OCI-LY3 (cell line): ENCODE measurements at regions not wholly inside any gene's neighbourhood (a gene's known extent, or its start where the extent isn't known, plus 50 kb on each side); places are given as distances from the start of the nearest gene placed in this dataset.

ENCODE experiments used
- H2AFZ ChIP-seq: fragments of 200-600, 300-600 bp; shearing (Covaris generic); 2 replicates; pipeline ENCODE4 v1.6.0; 2014; ENCODE audit warnings: antibody characterized with exemption, low read depth, low read length
- H3K27ac ChIP-seq: fragments of 200-600, 300-600 bp; sonication (generic); 2 replicates; pipeline ENCODE4 v1.5.1; 2014; ENCODE audit warnings: mild to moderate bottlenecking, low read length, moderate library complexity, mixed read lengths
- H3K27me3 ChIP-seq: fragments of 200-600, 300-600 bp; sonication (generic); 2 replicates; pipeline ENCODE4 v1.6.1; 2014; ENCODE audit warnings: low read depth, low read length, mixed read lengths
- H3K36me3 ChIP-seq: fragments of 200-600, 300-600 bp; sonication (generic); replicated peaks from 2 replicates; pipeline ENCODE3; 2014; ENCODE audit warnings: low read depth, low read length, mixed read lengths
- H3K4me1 ChIP-seq: fragments of 300-600, 200-600 bp; sonication (generic); 2 replicates; pipeline ENCODE4 v1.6.1; 2014; ENCODE audit warnings: low read length, mixed read lengths
- H3K4me2 ChIP-seq: fragments of 200-600, 300-600 bp; sonication (generic); 2 replicates; pipeline ENCODE4 v1.6.1; 2014; ENCODE audit warnings: low read length, mixed read lengths
- H3K4me3 ChIP-seq: fragments of 300-600, 200-600 bp; sonication (generic); 2 replicates; pipeline ENCODE4 v1.5.1; 2014; ENCODE audit warnings: antibody characterized with exemption, mild to moderate bottlenecking, low read length, moderate library complexity
- H3K79me2 ChIP-seq: fragments of 300-600, 200-600 bp; shearing (Covaris generic); 2 replicates; pipeline ENCODE4 v1.6.1; 2014; ENCODE audit warnings: mild to moderate bottlenecking, low read length, mixed read lengths
- H3K9ac ChIP-seq: fragments of 300-600, 200-600 bp; shearing (Covaris generic); 2 replicates; pipeline ENCODE4 v1.6.0; 2014; ENCODE audit warnings: mild to moderate bottlenecking, low read length, moderate library complexity
- H3K9me3 ChIP-seq: fragments of 200-600, 300-600 bp; shearing (Covaris generic); 2 replicates; pipeline ENCODE4 v1.6.1; 2014; ENCODE audit warnings: low read length, mixed read lengths; ENCODE audit not compliant: insufficient read depth
- H4K20me1 ChIP-seq: fragments of 200-600, 300-600 bp; sonication (generic); 2 replicates; pipeline ENCODE4 v1.6.1; 2016; ENCODE audit warnings: low read length, mixed read lengths; ENCODE audit not compliant: insufficient read depth
- CTCF ChIP-seq: fragments of 200-600, 300-600 bp; sonication (generic); IDR thresholded peaks from 2 replicates; pipeline ENCODE4 v1.5.1; 2014; ENCODE audit warnings: antibody characterized with exemption, low read length, low read depth
- EZH2phosphoT487 ChIP-seq: fragments of 200-600 bp; shearing (Covaris generic); IDR thresholded peaks from 2 replicates; pipeline ENCODE4 v1.6.1; 2018; ENCODE audit warnings: antibody characterized with exemption, mixed run types, low read depth

- Histone ChIP-seq H3K79me2 (no peaks in the 10 kb centered on the region), H3K9me3 (no peaks in the 10 kb centered on the region), H3K4me2 (no peak overlapping the region), H3K36me3 (no peaks in the 10 kb centered on the region), H3K27me3 (peaks cover 14% of the 10 kb centered on the region), H3K9ac (no peak overlapping the region), H4K20me1 (no peaks in the 10 kb centered on the region), H3K4me1 (peaks cover 3% of the 10 kb centered on the region; the same call in 1 of the 2 replicates), H3K27ac (no peak overlapping the region), H2AFZ (no peak overlapping the region), H3K4me3 (no peak overlapping the region)
- TF ChIP-seq EZH2phosphoT487 (no peak), CTCF (no peak)
Measured at GRCh38 chr7:31440511-31440910, 73.4 kb upstream of the ITPRID1 start.

GRCh38 chr7:31442626-31443025, 71.3 kb upstream of the ITPRID1 start:
- no peaks in the 10 kb centered on the region for H4K20me1 ChIP-seq
- H3K27me3 ChIP-seq, result peaks cover 17% of the 10 kb centered on the region
- H3K27ac ChIP-seq, result no peak overlapping the region
- peaks cover 3% of the 10 kb centered on the region; the same call in 1 of the 2 replicates for H3K4me1 ChIP-seq
- H3K4me2 ChIP-seq, result no peak overlapping the region
- no peak overlapping the region for H3K9ac ChIP-seq
- H3K79me2 ChIP-seq, result no peaks in the 10 kb centered on the region
- no peaks in the 10 kb centered on the region for H3K36me3 ChIP-seq
- TF ChIP-seq CTCF (no peak), EZH2phosphoT487 (no peak)
- no peaks in the 10 kb centered on the region for H3K9me3 ChIP-seq
- H2AFZ ChIP-seq, result no peak overlapping the region
- H3K4me3 ChIP-seq, result no peak overlapping the region

- peaks cover 3% of the 10 kb centered on the region; the same call in 1 of the 2 replicates for H3K4me1 ChIP-seq
- H3K36me3 ChIP-seq, result no peaks in the 10 kb centered on the region
- H2AFZ ChIP-seq, result no peak overlapping the region
- H3K4me2 ChIP-seq, result no peak overlapping the region
- no peaks in the 10 kb centered on the region for H3K9me3 ChIP-seq
- H3K4me3 ChIP-seq, result no peak overlapping the region
- no peak overlapping the region for H3K9ac ChIP-seq
- H3K27ac ChIP-seq, result no peak overlapping the region
- TF ChIP-seq EZH2phosphoT487, result no peak
- peak; percentile 77 for TF ChIP-seq CTCF
- H3K79me2 ChIP-seq, result no peaks in the 10 kb centered on the region
- no peaks in the 10 kb centered on the region for H4K20me1 ChIP-seq
- H3K27me3 ChIP-seq, result peaks cover 19% of the 10 kb centered on the region
Measured at GRCh38 chr7:31443457-31443856, 70.4 kb upstream of the ITPRID1 start.

GRCh38 chr7:31444196-31444595, 69.7 kb upstream of the ITPRID1 start:
- no peak overlapping the region for H3K27ac ChIP-seq
- no peak overlapping the region for H3K9ac ChIP-seq
- H3K27me3 ChIP-seq, result peaks cover 19% of the 10 kb centered on the region
- H2AFZ ChIP-seq, result no peak overlapping the region
- peaks cover 1% of the 10 kb centered on the region; the same call in 1 of the 2 replicates for H3K4me1 ChIP-seq
- H3K79me2 ChIP-seq, result no peaks in the 10 kb centered on the region
- no peak overlapping the region for H3K4me3 ChIP-seq
- no peak overlapping the region for H3K4me2 ChIP-seq
- H3K36me3 ChIP-seq, result no peaks in the 10 kb centered on the region
- H3K9me3 ChIP-seq, result no peaks in the 10 kb centered on the region
- no peaks in the 10 kb centered on the region for H4K20me1 ChIP-seq
- TF ChIP-seq CTCF (no peak), EZH2phosphoT487 (no peak)
